Stimulated activated CD4-positive, alpha-beta T cell treated with anti-CD3 and anti-CD28 coated beads, Interleukin-12 subunit alpha, Interleukin-12 subunit beta, amount 100 ng/mL, for 24 hours (primary cell): ENCODE measurements at regions not wholly inside any gene's neighbourhood (a gene's known extent, or its start where the extent isn't known, plus 50 kb on each side); places are given as distances from the start of the nearest gene placed in this dataset.
"Not testable (repeated sequence)": the region's sequence is repeated elsewhere in the genome, so short reads cannot be mapped to it uniquely, and the experiment has no call there.

Source experiments
- DNase-seq, 2 experiments: peaks; one replicate each; pipeline ENCODE4 v3.0.0-alpha.2; 2020; ENCODE audit warnings: low read depth in 2 of 2

GRCh38 chr5:162786234-162786633, 651.2 kb upstream of the CCNG1 start:
- no peak for DNase-seq

- no peak for DNase-seq
These were observed 640.9 kb upstream of the CCNG1 start for GRCh38 chr5:162796507-162796906.

DNA sequence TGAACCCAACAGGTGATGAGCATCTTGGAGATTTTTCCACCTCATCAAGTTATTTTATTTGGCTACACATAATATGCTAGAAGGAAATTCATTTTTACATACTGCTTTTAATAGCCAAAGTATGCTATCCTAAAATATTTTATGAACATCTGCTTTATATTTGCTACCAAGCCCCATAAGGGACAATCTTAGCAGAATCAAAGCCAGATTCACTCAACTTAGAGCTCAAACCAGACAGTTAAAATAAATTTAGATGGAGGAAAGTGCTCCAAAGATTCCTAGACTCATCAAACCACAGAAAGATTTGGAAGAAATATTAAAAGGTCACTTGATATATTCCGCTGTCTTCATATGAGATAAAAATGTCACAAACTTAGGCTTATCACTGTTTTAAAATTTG, 637.1 kb upstream of the CCNG1 start:
- DNase-seq, result no peak

DNA sequence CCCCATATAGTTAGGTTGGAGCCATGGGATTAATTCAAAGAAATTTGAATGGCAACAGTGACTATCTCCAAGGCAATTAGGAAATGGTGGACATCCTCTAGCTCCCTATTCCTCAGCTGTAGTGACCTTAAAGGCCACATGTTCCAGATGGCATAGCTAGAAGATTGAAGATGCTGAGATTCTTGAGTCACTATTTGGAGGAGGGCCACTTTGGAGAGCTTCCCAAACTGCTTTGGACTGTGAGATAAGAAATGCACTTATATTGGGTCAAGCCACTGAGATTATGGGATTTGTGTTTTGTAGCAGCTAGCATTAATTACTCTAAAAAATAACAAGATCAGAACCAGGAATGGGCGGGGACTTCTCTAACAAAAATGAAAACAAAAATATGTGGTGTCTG, 636.2 kb upstream of the CCNG1 start:
- no peak for DNase-seq

- no peak for DNase-seq
These were observed 631.2 kb upstream of the CCNG1 start for GRCh38 chr5:162806195-162806594.

GRCh38 chr5:162811071-162811470, 626.3 kb upstream of the CCNG1 start:
- DNase-seq, result no peak

DNA sequence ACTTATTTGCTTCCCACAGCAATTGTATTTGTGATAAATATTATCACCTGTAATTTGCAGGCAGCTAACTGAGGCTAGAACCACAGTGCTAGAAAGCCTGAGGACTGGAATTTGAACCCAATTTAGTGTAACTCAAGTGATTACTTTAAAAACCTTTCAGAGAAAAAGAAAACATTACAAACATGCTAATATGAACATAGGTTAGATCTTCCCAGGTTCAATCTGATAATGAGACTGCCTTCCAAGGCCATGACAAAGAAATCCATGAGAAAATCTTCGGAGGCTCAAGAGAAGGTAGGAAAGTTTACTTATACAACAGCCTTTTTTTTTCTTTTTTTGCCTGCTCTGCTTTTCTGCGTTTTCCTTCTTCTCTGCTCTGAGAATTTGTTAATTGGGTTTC, 620.6 kb upstream of the CCNG1 start:
- DNase-seq, result no peak

DNA sequence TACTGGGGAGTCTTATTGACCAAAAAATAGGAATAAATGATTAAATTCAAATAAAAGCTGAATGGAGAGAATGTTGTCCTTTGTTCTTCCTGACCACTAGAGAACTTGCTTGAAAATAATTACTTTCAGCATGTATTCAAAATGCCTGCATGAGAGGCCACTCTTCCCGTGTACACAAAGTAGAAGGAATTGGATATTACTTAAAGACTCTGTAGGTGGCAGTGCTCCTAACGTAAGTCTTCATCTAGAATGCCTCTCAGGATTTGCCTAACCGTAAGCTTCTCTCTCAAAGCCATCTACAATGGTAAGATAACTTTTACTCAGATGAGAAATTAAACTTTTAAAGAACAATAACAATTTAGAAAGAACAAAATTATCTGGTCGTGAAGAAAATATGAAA, 620.0 kb upstream of the CCNG1 start:
- no peak for DNase-seq

DNA sequence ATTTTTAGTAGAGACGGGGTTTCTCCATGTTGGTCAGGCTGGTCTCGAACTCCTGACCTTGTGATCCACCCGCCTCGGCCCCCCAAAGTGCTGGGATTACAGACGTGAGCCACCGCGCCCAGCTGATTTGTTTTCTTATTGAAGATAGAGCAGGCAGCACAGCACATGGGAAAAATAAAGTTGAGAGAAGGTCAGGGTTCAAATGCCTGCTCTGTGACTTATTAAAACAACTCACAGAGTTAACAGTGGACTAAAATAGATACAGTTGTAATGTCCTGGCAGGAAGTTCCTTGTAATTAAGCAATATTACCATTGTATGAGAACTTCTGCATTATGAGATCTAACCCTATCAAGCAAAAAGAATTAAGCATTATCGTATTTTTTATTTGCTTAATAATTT, 615.7 kb upstream of the CCNG1 start:
- DNase-seq, result not testable (repeated sequence)

DNA sequence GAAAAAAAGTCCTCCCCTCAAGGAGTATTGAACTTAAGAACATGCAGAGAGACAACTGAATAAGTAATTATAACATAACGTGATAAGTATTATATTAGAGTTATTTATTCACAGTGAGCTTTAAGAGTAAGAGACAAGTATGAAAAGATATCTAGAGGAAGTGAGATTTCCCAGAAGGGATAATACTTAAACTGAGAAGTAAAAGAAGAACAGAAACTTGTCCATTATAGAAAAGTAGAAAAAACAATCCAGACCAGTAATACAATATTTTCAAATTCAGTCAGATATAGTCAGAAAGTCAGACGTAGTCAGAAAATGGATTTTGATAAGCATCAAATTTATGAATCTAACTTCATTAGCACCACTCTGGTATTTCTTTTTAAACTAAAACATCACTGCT, 613.0 kb upstream of the CCNG1 start:
- DNase-seq, result no peak

- DNase-seq, result no peak
These were observed 600.2 kb upstream of the CCNG1 start for GRCh38 chr5:162837155-162837554.

DNA sequence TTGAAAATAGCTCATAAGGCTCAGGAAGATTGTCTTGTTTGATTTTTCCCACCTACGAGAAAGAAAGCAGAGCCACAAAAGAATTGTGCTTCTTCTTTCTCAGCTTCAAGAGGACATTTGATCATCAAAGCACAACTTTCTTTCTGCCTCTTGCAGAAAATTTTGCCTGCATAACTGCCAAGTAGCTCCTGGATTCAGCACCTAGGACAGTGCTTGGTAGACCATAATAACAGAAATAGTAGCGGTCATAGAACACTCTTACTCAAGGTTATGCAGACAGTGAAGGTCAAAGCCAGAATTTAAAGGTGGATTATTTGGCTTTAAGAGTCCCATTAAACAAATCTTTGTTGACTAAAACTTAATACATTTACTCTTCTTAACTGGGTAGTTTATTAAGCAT, 594.7 kb upstream of the CCNG1 start:
- DNase-seq, result no peak

GRCh38 chr5:162852134-162852533, 585.3 kb upstream of the CCNG1 start:
- DNase-seq, result no peak

GRCh38 chr5:162858770-162859169, 578.6 kb upstream of the CCNG1 start:
- no peak for DNase-seq

- no peak for DNase-seq
These were observed 566.4 kb upstream of the CCNG1 start for GRCh38 chr5:162870966-162871365.

DNA sequence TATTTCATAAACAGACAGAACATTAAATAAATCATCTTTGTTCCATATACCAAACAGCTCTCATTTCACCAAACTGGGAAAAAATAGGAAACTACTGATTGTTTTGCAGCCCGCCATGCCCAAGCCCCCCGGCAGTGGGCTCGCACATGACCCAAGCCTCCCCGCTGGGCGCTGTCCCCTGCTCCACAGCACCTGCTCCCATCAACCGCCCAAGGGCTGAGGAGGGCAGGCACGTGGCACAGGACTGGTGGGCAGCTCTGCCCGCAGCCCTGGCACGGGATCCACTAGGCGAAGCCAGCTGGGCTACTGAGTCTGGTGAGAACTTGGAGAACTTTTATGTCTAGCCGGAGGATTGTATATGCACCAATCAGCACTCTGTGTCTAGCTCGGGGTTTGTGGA, 554.8 kb upstream of the CCNG1 start:
- no peak for DNase-seq

GRCh38 chr5:162886717-162887116, 550.7 kb upstream of the CCNG1 start:
- DNase-seq, result no peak

DNA sequence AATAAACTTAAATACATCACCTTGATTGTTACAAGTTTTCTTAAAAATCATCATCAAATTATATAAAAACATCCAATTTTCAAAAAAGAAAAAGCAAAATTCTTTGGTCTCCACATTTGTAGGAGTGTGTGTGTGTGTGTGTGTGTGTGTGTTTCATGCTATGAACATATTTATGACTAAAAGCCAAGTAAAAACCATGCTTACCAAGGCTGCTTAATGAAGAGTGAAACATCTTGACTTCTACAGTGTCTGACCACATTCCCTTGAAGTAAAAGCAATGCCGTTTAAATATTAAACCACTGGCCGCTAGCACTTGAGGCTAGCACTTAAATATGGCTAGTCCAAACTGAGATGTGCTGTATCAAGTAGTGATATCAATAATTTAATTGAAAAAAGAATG, 549.1 kb upstream of the CCNG1 start:
- no peak for DNase-seq

- DNase-seq, result no peak
These were observed 525.5 kb upstream of the CCNG1 start for GRCh38 chr5:162911873-162912272.

GRCh38 chr5:162916368-162916767, 521.0 kb upstream of the CCNG1 start:
- DNase-seq, result no peak

GRCh38 chr5:162929104-162929503, 508.3 kb upstream of the CCNG1 start:
- DNase-seq, result no peak

DNA sequence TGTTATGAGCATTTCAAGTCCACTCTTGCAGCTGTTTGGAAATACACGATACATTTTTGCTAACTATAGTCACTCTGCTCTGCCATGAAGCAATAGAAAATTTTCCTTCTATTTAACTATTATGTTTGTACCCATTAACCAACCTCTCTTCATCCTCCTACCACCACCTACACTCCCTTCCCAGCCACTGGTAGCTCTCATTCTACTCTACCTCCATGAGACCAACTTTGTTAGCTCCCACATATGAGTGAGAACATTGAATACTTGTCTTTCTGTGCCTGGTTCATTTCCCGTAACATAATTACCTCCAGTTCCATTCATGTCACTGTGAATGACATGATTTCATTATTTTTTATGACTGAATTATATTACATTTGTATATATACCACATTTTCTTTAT, 505.9 kb upstream of the CCNG1 start:
- DNase-seq, result no peak

DNA sequence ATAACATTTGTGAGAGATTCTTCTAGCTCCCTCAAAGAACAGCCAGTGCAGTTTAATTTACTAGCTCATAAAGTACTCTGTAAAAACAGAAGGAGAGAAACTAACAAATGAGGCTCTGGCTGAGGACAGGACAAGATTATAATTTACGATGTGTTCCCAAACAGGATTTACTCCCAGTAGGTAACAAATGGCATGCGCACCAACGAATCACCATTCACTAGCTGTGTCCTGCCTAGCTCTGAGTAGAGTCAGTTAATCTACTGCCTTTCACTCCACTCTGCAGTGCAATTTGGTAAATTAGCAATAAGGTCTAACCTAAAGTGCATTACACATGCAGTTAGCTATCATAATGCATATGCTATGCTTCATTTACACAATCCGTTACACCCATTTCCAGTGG, 497.4 kb upstream of the CCNG1 start:
- no peak for DNase-seq

- DNase-seq, result no peak
These were observed 488.7 kb upstream of the CCNG1 start for GRCh38 chr5:162948677-162949076.

- no peak for DNase-seq
These were observed 480.8 kb upstream of the CCNG1 start for GRCh38 chr5:162956570-162956969.
